Type B pancreatic cell (in vitro differentiated cells): ENCODE measurements at regions not wholly inside any gene's neighbourhood (a gene's known extent, or its start where the extent isn't known, plus 50 kb on each side); places are given as distances from the start of the nearest gene placed in this dataset.
A peak's percentile ranks its signal among the peaks of the same experiment; 100 is the strongest.

Experiments
- DNase-seq: peaks from one replicate; pipeline ENCODE4 v3.0.0; 2021; ENCODE audit warnings: mixed read lengths; ENCODE audit not compliant: unreplicated experiment; ENCODE audit errors: extremely low spot score
- H3K27ac Mint-ChIP-seq: 2 replicates; pipeline ENCODE4 v1.8.0; 2021; ENCODE audit warnings: mild to moderate bottlenecking, mixed read lengths
- H3K27me3 Mint-ChIP-seq: 2 replicates; pipeline ENCODE4 v1.8.0; 2021; ENCODE audit warnings: mixed read lengths
- H3K36me3 Mint-ChIP-seq: 2 replicates; pipeline ENCODE4 v1.8.0; 2021; ENCODE audit warnings: mixed read lengths
- H3K4me1 Mint-ChIP-seq: one replicate; pipeline ENCODE4 v1.8.0; 2021; ENCODE audit warnings: mixed read lengths; ENCODE audit not compliant: unreplicated experiment
- H3K4me3 Mint-ChIP-seq: 2 replicates; pipeline ENCODE4 v1.8.0; 2021; ENCODE audit warnings: mild to moderate bottlenecking, mixed read lengths
- H3K9me3 Mint-ChIP-seq: 2 replicates; pipeline ENCODE4 v1.8.0; 2021; ENCODE audit warnings: mixed read lengths
- TF ChIP-seq, protein P1 (sequence below): fragments of 200-600 bp; sonication (generic); conservative IDR thresholded peaks from 2 replicates; pipeline ENCODE4 v1.5.0; 2021; ENCODE audit warnings: antibody characterized with exemption, mild to moderate bottlenecking

GRCh38 chr5:28404363-28405071, 1366.1 kb upstream of the CDH9 start:
- no peak for DNase-seq
- no peaks in the 10 kb centered on the region for H3K27me3 Mint-ChIP-seq
- H3K4me3 Mint-ChIP-seq, result no peak overlapping the region
- peaks cover 17% of the 10 kb centered on the region for H3K9me3 Mint-ChIP-seq
- peaks cover 4% of the 10 kb centered on the region for H3K36me3 Mint-ChIP-seq
- no peaks in the 10 kb centered on the region for H3K4me1 Mint-ChIP-seq
- H3K27ac Mint-ChIP-seq, result no peak overlapping the region
- TF ChIP-seq, protein P1, sequence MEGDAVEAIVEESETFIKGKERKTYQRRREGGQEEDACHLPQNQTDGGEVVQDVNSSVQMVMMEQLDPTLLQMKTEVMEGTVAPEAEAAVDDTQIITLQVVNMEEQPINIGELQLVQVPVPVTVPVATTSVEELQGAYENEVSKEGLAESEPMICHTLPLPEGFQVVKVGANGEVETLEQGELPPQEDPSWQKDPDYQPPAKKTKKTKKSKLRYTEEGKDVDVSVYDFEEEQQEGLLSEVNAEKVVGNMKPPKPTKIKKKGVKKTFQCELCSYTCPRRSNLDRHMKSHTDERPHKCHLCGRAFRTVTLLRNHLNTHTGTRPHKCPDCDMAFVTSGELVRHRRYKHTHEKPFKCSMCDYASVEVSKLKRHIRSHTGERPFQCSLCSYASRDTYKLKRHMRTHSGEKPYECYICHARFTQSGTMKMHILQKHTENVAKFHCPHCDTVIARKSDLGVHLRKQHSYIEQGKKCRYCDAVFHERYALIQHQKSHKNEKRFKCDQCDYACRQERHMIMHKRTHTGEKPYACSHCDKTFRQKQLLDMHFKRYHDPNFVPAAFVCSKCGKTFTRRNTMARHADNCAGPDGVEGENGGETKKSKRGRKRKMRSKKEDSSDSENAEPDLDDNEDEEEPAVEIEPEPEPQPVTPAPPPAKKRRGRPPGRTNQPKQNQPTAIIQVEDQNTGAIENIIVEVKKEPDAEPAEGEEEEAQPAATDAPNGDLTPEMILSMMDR, result no peak

GRCh38 chr5:28403846-28404245, 1365.5 kb upstream of the CDH9 start:
- Mint-ChIP-seq H3K4me3 (peak overlapping the region; percentile 20), H3K9me3 (peaks cover 17% of the 10 kb centered on the region), H3K36me3 (peaks cover 4% of the 10 kb centered on the region), H3K27ac (peak overlapping the region; percentile 27), H3K27me3 (no peaks in the 10 kb centered on the region), H3K4me1 (no peaks in the 10 kb centered on the region)
- TF ChIP-seq, protein P1, result no peak
- no peak for DNase-seq

DNA sequence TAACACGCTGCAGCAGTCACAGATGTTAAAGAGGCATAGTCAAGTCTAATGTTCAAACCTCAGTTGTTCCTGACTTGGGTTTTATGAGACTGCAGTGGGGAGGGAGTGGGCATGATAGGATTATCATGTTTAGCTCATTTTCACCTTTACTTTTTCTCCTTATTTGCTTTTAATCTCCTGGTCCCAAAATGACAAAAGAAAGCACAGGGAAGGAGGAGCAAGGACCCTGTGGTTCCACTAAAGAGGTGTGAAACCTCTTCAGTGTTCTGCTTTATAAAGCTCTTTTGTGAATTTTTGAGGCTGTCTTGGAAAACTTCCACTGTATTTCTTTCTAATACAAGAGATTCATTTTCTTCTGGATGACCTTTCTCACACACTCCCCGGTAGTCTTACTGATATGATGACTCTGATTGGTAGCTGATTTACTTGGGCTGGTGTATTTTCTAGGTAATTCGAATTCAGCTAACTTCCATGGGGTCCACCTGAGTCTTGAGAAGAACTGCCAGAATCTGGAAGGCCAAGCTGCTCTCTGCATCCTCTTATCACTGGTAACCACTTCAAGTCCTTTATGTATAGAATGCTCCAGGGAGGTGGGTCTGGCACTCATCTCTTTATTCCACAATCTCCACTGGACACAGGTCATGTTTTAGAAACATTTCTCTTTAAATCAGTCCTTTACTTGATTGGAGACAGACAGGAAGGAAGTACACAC, 1364.4 kb upstream of the CDH9 start:
- H3K27me3 Mint-ChIP-seq, result no peaks in the 10 kb centered on the region
- H3K27ac Mint-ChIP-seq, result no peak overlapping the region
- peaks cover 4% of the 10 kb centered on the region for H3K36me3 Mint-ChIP-seq
- H3K4me1 Mint-ChIP-seq, result peaks cover 9% of the 10 kb centered on the region
- H3K9me3 Mint-ChIP-seq, result peaks cover 13% of the 10 kb centered on the region
- H3K4me3 Mint-ChIP-seq, result no peak overlapping the region
- no peak for DNase-seq
- TF ChIP-seq, protein P1, result no peak

GRCh38 chr5:28400076-28400475, 1361.7 kb upstream of the CDH9 start:
- Mint-ChIP-seq H3K27me3 (no peaks in the 10 kb centered on the region), H3K9me3 (peaks cover 13% of the 10 kb centered on the region), H3K4me1 (peaks cover 14% of the 10 kb centered on the region), H3K36me3 (peaks cover 4% of the 10 kb centered on the region), H3K4me3 (no peak overlapping the region), H3K27ac (no peak overlapping the region)
- TF ChIP-seq, protein P1, result no peak
- no peak for DNase-seq

DNA sequence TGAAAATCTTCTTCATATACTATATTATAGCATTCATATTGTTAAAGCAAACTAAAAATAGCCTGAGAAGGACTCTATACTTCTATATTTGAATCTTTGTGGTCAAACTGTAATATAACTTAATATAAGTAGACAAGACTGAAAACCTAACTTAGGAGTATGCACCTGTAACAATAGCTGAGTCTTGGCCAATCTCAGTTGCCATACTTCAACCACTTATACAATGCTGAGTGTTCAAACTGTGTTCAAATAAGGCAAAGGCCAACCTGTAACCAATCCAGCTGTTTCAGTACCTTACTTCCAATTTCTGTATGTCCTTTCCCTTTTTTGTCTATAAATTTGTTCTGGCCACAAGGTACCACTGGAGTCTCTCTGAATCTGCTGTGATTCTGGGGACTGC, 1360.8 kb upstream of the CDH9 start:
- Mint-ChIP-seq H3K4me1 (peaks cover 14% of the 10 kb centered on the region), H3K27ac (no peak overlapping the region), H3K27me3 (no peaks in the 10 kb centered on the region), H3K36me3 (peaks cover 4% of the 10 kb centered on the region), H3K9me3 (peaks cover 13% of the 10 kb centered on the region), H3K4me3 (no peak overlapping the region)
- no peak for DNase-seq
- TF ChIP-seq, protein P1, result no peak
